Activated gamma-delta T cell treated with Interleukin-2 at 50 U/mL for 16 hours (primary cell): ENCODE measurements at regions not wholly inside any gene's neighbourhood (a gene's known extent, or its start where the extent isn't known, plus 50 kb on each side); places are given as distances from the start of the nearest gene placed in this dataset.
"Not testable (repeated sequence)": the region's sequence is repeated elsewhere in the genome, so short reads cannot be mapped to it uniquely, and the experiment has no call there.

ENCODE experiments used
- DNase-seq: peaks from one replicate; pipeline ENCODE4 v3.0.0-alpha.2; 2020

GRCh38 chrX:31014474-31014873, 57.4 kb downstream of the FTHL17 start:
- not testable (repeated sequence) for DNase-seq

DNA sequence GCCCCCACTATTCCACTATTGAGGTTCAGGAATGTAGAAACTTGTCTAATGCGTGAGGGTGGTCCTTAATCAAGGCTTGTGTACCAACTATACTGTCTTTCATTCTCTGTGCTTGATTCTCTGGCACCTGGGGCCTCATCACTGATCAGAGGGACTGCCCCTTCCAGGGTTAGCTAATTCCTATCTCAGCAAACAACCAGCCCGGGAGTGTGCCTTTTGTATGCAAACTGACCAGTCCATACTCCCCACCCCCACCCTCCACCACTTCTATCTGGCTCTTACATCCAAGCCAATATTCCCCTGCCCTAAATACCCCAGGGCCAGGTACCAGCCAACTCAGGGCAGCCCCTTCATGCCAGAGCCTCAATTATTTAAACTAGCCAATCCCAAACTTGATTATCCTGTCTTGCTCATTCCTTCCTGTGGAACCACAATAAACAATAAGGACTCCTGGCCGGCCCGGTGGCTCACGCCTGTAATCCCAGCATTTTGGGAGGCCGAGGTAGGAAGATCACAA, 59.3 kb downstream of the FTHL17 start:
- DNase-seq, result no peak

DNA sequence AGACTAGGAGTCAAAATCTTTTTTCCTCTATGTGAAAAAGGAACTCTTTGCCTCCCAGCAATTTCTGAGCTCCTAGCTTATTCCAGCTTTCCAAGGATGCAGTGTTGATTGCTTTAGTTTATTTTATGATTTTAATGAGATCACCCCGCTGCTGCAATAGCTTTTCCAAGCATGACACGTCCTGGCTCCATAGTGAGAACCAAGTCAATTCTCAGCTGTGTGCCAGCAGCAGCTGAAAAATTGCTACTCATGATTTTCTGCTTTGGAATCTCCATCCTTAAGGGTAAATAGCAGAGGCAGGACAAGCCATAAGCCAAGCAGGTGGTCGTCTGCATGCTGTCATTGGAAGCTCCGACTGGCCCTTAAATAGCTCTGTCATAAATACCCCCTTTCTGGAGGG, 64.5 kb downstream of the FTHL17 start:
- DNase-seq, result no peak

- DNase-seq, result no peak
These were observed 65.8 kb downstream of the FTHL17 start for GRCh38 chrX:31006027-31006426.

- no peak for DNase-seq
These were observed 74.4 kb downstream of the FTHL17 start for GRCh38 chrX:30997411-30997810.

- no peak for DNase-seq
These were observed 76.1 kb downstream of the FTHL17 start for GRCh38 chrX:30995705-30996104.

DNA sequence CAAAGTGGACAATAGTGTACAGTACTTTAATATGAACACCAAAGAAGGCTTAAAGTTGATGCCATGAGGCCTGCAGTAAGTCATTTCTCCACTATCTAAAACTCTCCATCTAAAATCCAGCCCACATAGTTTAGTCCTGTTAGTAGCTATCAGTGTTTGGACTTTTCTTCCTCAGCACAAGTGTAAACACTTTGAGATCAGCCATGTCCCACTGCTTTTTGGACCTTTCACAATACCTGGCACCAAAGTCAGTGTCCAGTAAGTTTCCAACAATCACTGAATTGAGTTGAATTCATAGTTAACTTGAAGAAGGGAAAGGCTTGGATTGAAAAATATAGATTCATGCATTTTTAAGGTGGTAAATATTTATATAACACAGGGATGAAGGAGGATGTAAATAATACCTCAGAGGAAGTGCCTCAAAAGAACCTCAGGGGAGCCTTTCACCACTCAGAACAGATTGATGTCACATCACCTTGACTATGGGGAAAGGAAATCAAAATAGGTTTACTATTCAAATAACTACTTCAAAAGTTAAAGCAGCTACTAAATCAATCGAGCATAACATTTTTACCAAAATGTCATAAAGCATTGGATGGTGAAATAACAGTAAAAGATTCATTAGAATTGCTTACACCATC, 76.7 kb downstream of the FTHL17 start:
- DNase-seq, result no peak

GRCh38 chrX:30994018-30994417, 77.8 kb downstream of the FTHL17 start:
- DNase-seq, result not testable (repeated sequence)

DNA sequence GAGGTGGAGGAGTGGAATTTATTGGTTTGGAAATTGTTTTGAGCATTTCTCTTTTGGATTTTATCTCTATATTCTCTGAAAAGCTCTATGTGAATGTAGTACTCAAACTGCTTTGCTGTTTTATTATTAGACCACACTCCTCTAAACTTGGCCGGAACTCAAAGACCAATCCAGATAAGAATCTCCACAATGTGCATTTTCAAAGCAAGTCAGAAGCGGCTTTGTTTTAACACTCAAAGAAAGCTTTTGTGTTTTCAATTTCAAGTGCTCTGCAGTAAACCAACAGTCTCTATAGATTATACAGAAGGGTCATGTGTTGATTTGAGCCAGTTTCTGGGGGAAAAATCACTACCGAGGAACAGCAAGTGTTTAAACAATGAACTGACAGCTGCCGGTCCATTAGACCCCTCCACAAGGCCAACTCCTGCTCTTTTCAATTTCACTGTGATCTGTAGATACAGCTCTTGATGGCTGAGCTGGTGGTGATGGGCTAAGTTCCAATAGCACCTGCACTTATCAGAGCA, 79.4 kb downstream of the FTHL17 start:
- no peak for DNase-seq

GRCh38 chrX:30990361-30990760, 81.5 kb downstream of the FTHL17 start:
- DNase-seq, result no peak

- DNase-seq, result no peak
These were observed 89.4 kb downstream of the FTHL17 start for GRCh38 chrX:30982467-30982866.

- DNase-seq, result no peak
These were observed 89.9 kb downstream of the FTHL17 start for GRCh38 chrX:30981968-30982367.

DNA sequence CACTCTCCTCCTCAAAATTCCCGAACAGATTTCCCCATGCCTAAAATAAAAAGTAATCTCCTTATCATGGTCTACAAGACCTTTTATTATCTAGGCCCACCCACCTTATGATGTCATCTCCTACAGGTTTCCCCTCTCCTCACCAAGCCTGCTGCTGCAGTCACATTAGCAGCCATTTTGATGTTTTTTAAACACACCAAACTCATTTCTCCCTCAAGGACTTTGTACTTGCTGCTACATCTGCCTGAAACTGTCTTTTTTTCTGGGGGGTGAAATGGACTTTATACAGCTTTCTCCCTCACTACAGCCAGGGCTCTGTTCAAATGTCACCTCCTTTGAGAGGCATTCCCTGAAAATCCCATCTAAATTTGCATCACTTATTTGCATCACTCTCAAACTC, 90.2 kb upstream of the TAB3 start:
- no peak for DNase-seq

DNA sequence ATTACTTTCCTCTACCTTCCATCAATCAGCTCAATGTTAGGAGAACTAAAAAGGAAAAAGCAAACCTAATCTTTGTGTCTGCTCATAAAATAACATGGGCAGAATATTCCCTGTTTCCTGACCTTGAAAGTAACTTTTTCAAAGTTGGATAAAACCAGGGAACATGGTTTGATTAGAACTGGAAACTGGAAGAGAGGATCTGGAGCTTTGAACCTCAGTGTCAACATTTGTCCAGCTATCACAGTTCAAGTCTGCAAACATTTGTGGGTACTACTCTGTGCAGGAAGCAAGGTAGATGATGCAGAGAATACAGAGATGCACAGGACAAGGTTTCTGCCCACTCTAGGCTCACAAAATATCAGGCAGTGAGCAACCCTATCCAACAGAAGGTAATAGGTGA, 86.4 kb upstream of the TAB3 start:
- DNase-seq, result no peak

GRCh38 chrX:30973784-30974427, 84.9 kb upstream of the TAB3 start:
- DNase-seq, result no peak

DNA sequence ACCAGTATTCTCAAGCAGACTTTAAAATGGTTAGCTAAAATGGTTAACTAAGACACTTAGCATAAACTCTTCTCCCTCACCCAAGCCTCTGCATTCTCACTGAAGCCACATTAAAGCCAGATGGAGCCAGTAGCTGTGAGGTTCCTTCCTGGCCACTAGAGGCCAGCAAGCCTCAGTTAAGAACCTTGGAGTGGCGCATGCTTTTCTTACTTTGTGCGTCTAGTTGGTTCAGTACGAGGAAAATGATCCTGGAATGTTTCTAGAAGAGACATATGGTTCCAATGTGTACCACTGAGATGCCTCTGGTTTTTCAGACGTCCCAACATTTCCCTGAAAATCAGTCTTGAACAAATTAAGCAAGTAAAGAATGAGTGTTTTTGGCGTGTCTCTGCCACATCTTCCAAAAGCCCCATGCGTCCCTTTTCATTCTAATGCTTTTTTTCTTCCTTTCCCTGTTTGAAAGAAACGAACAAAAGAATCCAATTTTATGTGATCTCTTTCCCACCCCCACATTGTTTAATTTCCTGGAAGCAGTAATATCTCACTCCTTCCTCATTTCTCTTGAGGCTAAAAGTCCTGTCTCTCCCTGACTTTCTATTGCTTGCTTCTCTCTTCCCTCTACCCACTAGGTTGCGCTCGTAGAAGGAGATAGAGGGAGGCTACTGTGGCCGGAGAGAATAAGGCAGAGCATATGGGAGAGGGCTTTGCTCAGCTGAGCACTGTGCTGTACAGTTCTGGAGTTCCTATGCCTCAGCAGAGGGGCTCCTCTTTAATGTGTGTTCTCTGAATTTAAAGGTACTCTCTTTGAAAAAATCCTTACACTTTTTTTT, 82.9 kb upstream of the TAB3 start:
- DNase-seq, result peak; percentile 6

- DNase-seq, result no peak
These were observed 78.5 kb upstream of the TAB3 start for GRCh38 chrX:30967516-30967915.

- no peak for DNase-seq
These were observed 76.7 kb upstream of the TAB3 start for GRCh38 chrX:30965767-30966166.

GRCh38 chrX:30961387-30962174, 72.5 kb upstream of the TAB3 start:
- no peak for DNase-seq

- DNase-seq, result no peak
These were observed 68.7 kb upstream of the TAB3 start for GRCh38 chrX:30957753-30958152.

- no peak for DNase-seq
These were observed 66.6 kb upstream of the TAB3 start for GRCh38 chrX:30955687-30956086.

- no peak for DNase-seq
These were observed 61.9 kb upstream of the TAB3 start for GRCh38 chrX:30951003-30951402.

- DNase-seq, result no peak
These were observed 61.3 kb upstream of the TAB3 start for GRCh38 chrX:30950391-30950790.
